NT2/D1 (cell line): ENCODE measurements at regions not wholly inside any gene's neighbourhood (a gene's known extent, or its start where the extent isn't known, plus 50 kb on each side); places are given as distances from the start of the nearest gene placed in this dataset.

Source experiments
- SUZ12 ChIP-seq: IDR thresholded peaks from 2 replicates; pipeline ENCODE4 v1.6.1; 2011; ENCODE audit not compliant: insufficient read length, insufficient read depth; ENCODE audit errors: extremely low read depth
- YY1 ChIP-seq: IDR thresholded peaks from 2 replicates; pipeline ENCODE4 v1.6.1; 2011; ENCODE audit not compliant: insufficient read length, insufficient read depth
- ZNF274 ChIP-seq: IDR thresholded peaks from 2 replicates; pipeline ENCODE4 v1.6.1; 2011; ENCODE audit warnings: mild to moderate bottlenecking, low read depth, low read length

- TF ChIP-seq YY1 (no peak), ZNF274 (no peak), SUZ12 (no peak)
Measured at GRCh38 chr17:68809148-68809547, 146.0 kb downstream of the ABCA8 start.
